HepG2 (cell line): ENCODE measurements at regions not wholly inside any gene's neighbourhood (a gene's known extent, or its start where the extent isn't known, plus 50 kb on each side); places are given as distances from the start of the nearest gene placed in this dataset.

ENCODE experiments used
- ATAC-seq: fragments of 200-7000 bp; cut with Tn5 transposase; 3 replicates; pipeline ENCODE4 v1.9.1; 2020; ENCODE audit warnings: mild to moderate bottlenecking, moderate library complexity
- BruUV-seq: library from RNA; stranded (reverse); fragments of 400-500 nt; replicated peaks from 2 replicates; lab custom pipeline; 2021; lab: Mats Ljungman, UMichigan
- CTCF ChIA-PET: fragments of 300-600 bp; formaldehyde crosslinking; extraction: SDS; loops from one replicate; lab custom pipeline; 2021; ENCODE audit warnings: low total read pairs, inconsistent platforms, low intra/inter-chr PET ratio; lab: Yijun Ruan, JAX
- POLR2A ChIA-PET: fragments of 350-600 bp; sonication (Branson Sonifier 250); formaldehyde crosslinking; loops from one replicate; lab custom pipeline; 2020; ENCODE audit warnings: antibody characterized with exemption, inconsistent platforms; lab: Yijun Ruan, JAX
- DNase-seq: peaks from one replicate; pipeline ENCODE4 v3.0.0-alpha.2; 2015; ENCODE audit warnings: low spot score
- FAIRE-seq: peaks from 3 replicates; lab custom pipeline; 2011; peaks lifted over from hg19 to GRCh38; lab: Jason Lieb, UNC
- H2AFZ ChIP-seq: one replicate; pipeline ENCODE4 v1.6.1; 2011; ENCODE audit warnings: low read length, inconsistent platforms
- H3K27ac ChIP-seq: fragments of 300-600 bp; 3 replicates; pipeline ENCODE4 v1.8.0; 2011; ENCODE audit warnings: mixed run types, mild to moderate bottlenecking, mixed read lengths, low read length, inconsistent platforms; ENCODE audit not compliant: insufficient read depth; ENCODE audit errors: extremely low read length
- H3K27me3 ChIP-seq, 2 experiments: fragments of 200-600 bp in 1 of 2; 2 replicates in 1 of 2; 3 replicates in 1 of 2; pipeline versions ENCODE4 v1.6.0 to v1.8.0; 2011; ENCODE audit warnings: low read length in 2 of 2, mild to moderate bottlenecking in 2 of 2, moderate library complexity in 2 of 2, inconsistent platforms in 1 of 2; ENCODE audit not compliant: insufficient read depth in 2 of 2, control insufficient read depth in 1 of 2
- H3K36me3 ChIP-seq, 2 experiments: fragments of 200-600 bp in 1 of 2; replicated peaks in 1 of 2; 2 replicates in 1 of 2; 3 replicates in 1 of 2; pipeline versions ENCODE4 v1.5.1 to v1.8.0; 2011; ENCODE audit warnings: low read length in 2 of 2, inconsistent platforms in 1 of 2; ENCODE audit not compliant: insufficient read depth in 2 of 2, control insufficient read depth in 1 of 2
- H3K4me1 ChIP-seq: 2 replicates; pipeline ENCODE4 v1.5.1; 2012; ENCODE audit warnings: low read length, inconsistent platforms; ENCODE audit not compliant: insufficient read depth
- H3K4me2 ChIP-seq: 2 replicates; pipeline ENCODE4 v1.6.0; 2011; ENCODE audit warnings: low read depth, low read length, inconsistent platforms
- H3K4me3 ChIP-seq, 3 experiments: fragments of 200-600 bp in 1 of 3; sonication (generic), shearing (Covaris generic) in 1 of 3; replicated peaks in 1 of 3; 2 replicates each; pipeline ENCODE4 v1.5.1; 2011 to 2016; ENCODE audit warnings: low read length in 3 of 3, inconsistent platforms in 2 of 3, low read depth in 2 of 3, mild to moderate bottlenecking in 2 of 3, control low read depth in 1 of 3, mixed read lengths in 1 of 3; ENCODE audit not compliant: insufficient read depth in 1 of 3
- H3K79me2 ChIP-seq: one replicate; pipeline ENCODE4 v1.6.1; 2011; ENCODE audit warnings: low read length, inconsistent platforms; ENCODE audit not compliant: insufficient read depth
- H3K9ac ChIP-seq: 2 replicates; pipeline ENCODE4 v1.6.0; 2011; ENCODE audit warnings: mild to moderate bottlenecking, low read depth, low read length, inconsistent platforms; ENCODE audit not compliant: insufficient read depth
- H3K9me3 ChIP-seq: 2 replicates; pipeline ENCODE4 v1.5.1; 2012; ENCODE audit warnings: mild to moderate bottlenecking, low read length
- H4K20me1 ChIP-seq: 2 replicates; pipeline ENCODE4 v1.6.0; 2011; ENCODE audit warnings: inconsistent platforms, mild to moderate bottlenecking, low read length, moderate library complexity; ENCODE audit not compliant: insufficient read depth
- BORCS8-MEF2B ChIP-seq: sonication (generic); formaldehyde crosslinking; IDR thresholded peaks from 2 replicates; pipeline ENCODE4 v1.8.0; 2022; ENCODE audit warnings: mild to moderate bottlenecking, missing genetic modification reagents
- NFIB ChIP-seq: sonication (generic); formaldehyde crosslinking; IDR thresholded peaks from 2 replicates; pipeline ENCODE4 v1.9.0; 2021; ENCODE audit warnings: missing genetic modification reagents, mild to moderate bottlenecking, borderline replicate concordance
- SNAPC4 ChIP-seq: sonication (generic); formaldehyde crosslinking; IDR thresholded peaks from 2 replicates; pipeline ENCODE4 v1.4.0; 2020; ENCODE audit warnings: mild to moderate bottlenecking, missing genetic modification reagents
- ZFP41 ChIP-seq: sonication (generic); formaldehyde crosslinking; IDR thresholded peaks from 2 replicates; pipeline ENCODE4 v1.4.0; 2020; ENCODE audit warnings: mild to moderate bottlenecking, missing genetic modification reagents, borderline replicate concordance
- ZNF18 ChIP-seq: sonication (generic); formaldehyde crosslinking; IDR thresholded peaks from 2 replicates; pipeline ENCODE4 v1.8.0; 2022; ENCODE audit warnings: mild to moderate bottlenecking, missing genetic modification reagents; ENCODE audit not compliant: insufficient replicate concordance
- ZNF407 ChIP-seq: sonication (generic); formaldehyde crosslinking; IDR thresholded peaks from one replicate; pipeline ENCODE4 v1.5.1; 2020; ENCODE audit warnings: mild to moderate bottlenecking, missing genetic modification reagents; ENCODE audit errors: not compliant biosample characterization
- ZSCAN29 ChIP-seq: sonication (generic); formaldehyde crosslinking; conservative IDR thresholded peaks from 2 replicates; pipeline ENCODE4 v1.4.0; 2020; ENCODE audit warnings: mild to moderate bottlenecking, missing genetic modification reagents
- WGBS: methylation state at CpG from one replicate; pipeline ENCODE4 v1.1.6; 2017; ENCODE audit warnings: low lambda C conversion rate; 5-methylcytosine and 5-hydroxymethylcytosine counted together
- in situ Hi-C: cut with HindIII; loops from 2 replicates; pipeline ENCODE4 v1.10.0; 2017; ENCODE audit warnings: low pct_unique_long_range_greater_than_20kb; ENCODE audit not compliant: extremely low pct_ligation_motif_present
- intact Hi-C: fragments of 100-400 bp; cut with micrococcal nuclease; formaldehyde crosslinking; loops from one replicate; pipeline ENCODE4 v1.10.0; 2022; ENCODE audit not compliant: unreplicated experiment

- TF ChIP-seq NFIB (no peak), BORCS8-MEF2B (CRISPR knock-in tag) (no peak), ZFP41 (CRISPR knock-in tag) (no peak), ZSCAN29 (CRISPR knock-in tag) (no peak)
- TF ChIP-seq, all 625 proteins: peak for 0
These were observed 371.7 kb downstream of the BCOR start (continued) for GRCh38 chrX:39725928-39726619.

- H3K9ac ChIP-seq: no peak overlapping the region
- no peak for ATAC-seq
- no peak overlapping the region for H3K4me2 ChIP-seq
- DNase-seq: no peak
- in situ Hi-C loops: no loop called here
- no peaks in the 10 kb centered on the region for H4K20me1 ChIP-seq
- no peaks in the 10 kb centered on the region for H3K9me3 ChIP-seq
- 44% methylated on average over 2 of the region's 3 CpGs for WGBS
- intact Hi-C loops: no loop called here
- H3K27me3 ChIP-seq: no peaks in the 10 kb centered on the region
- no peak for FAIRE-seq
- H3K36me3 ChIP-seq: no peaks in the 10 kb centered on the region
- POLR2A ChIA-PET: no interaction called here
- BruUV-seq: no TSS peak
- H3K4me1 ChIP-seq: peaks cover 10% of the 10 kb centered on the region
- CTCF ChIA-PET: no interaction called here
- no peak overlapping the region for H2AFZ ChIP-seq
- no peaks in the 10 kb centered on the region for H3K79me2 ChIP-seq
- no peak overlapping the region for H3K4me3 ChIP-seq
- no peak overlapping the region for H3K27ac ChIP-seq
- TF ChIP-seq SNAPC4 (CRISPR knock-in tag) (no peak), ZNF18 (CRISPR knock-in tag) (no peak), ZNF407 (CRISPR knock-in tag) (no peak)
These were observed 371.0 kb downstream of the BCOR start for GRCh38 chrX:39726771-39727170.
